ENCODE measurements at regions not wholly inside any gene's neighbourhood (a gene's known extent, or its start where the extent isn't known, plus 50 kb on each side); places are given as distances from the start of the nearest gene placed in this dataset.

DNA sequence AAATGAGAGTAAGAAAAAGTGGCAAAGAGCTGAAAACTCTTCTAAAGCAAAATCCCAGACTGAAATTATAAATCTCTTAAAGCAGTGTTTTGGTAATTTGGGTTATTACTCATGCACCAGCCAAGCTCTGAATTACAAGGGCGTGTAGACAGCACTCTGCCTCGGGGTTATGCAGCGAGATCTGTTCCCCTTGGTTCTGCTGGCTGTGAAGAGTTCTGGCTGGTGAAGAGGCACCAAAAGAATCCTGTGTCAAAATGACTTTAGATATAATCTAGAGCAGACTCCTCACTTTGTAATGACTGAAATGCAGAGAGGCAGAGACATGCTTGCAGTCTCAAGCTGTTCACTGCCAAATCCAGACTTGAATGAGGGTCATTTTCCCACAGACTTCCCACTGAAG, 461.8 kb upstream of the CXADR start:
- no peak for TF ChIP-seq POLR2A (IDR thresholded peaks at IDR 0.05)
- TF ChIP-seq, protein P1, sequence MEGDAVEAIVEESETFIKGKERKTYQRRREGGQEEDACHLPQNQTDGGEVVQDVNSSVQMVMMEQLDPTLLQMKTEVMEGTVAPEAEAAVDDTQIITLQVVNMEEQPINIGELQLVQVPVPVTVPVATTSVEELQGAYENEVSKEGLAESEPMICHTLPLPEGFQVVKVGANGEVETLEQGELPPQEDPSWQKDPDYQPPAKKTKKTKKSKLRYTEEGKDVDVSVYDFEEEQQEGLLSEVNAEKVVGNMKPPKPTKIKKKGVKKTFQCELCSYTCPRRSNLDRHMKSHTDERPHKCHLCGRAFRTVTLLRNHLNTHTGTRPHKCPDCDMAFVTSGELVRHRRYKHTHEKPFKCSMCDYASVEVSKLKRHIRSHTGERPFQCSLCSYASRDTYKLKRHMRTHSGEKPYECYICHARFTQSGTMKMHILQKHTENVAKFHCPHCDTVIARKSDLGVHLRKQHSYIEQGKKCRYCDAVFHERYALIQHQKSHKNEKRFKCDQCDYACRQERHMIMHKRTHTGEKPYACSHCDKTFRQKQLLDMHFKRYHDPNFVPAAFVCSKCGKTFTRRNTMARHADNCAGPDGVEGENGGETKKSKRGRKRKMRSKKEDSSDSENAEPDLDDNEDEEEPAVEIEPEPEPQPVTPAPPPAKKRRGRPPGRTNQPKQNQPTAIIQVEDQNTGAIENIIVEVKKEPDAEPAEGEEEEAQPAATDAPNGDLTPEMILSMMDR (IDR thresholded peaks at IDR 0.05) = no peak
- no peaks in the 10 kb centered on the region for H3K9me3 ChIP-seq
- no peak for DNase-seq
- H3K4me3 ChIP-seq (replicated peaks in 1 of 3) = no peak overlapping the region
- H3K27ac ChIP-seq = no peak overlapping the region
- 64 to 66% methylated on average over 3 of the region's 3 CpGs for WGBS, 2 donors
- no peaks in the 10 kb centered on the region for H3K36me3 ChIP-seq
- H3K4me1 ChIP-seq = peaks cover 0 to 5% of the 10 kb centered on the region in 2 donors
- no peaks in the 10 kb centered on the region for H3K27me3 ChIP-seq
- intact Hi-C loops (cut with DNase I) = loop anchor here (10.0 kb wide), 1 partner anchor 106 kb away; no protein-coding TSS in a partner anchor

DNA sequence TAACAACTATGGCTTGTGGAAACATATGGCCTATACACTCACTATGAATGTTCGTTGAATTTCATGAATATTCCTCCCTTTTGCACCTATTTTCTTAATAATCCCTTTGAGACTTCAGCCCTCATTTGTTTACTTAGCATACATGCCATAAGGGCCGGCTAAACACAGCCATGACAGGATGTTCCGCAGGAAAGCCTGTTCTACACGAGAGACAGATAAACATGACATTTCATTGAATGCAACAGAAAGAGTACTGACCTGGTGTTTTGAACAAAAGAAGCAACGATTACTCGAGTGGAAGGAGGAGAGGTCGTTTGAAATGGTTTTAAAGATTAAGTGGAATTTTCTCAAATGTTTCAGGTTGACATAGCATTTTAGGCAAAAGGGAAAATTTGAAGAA, 459.5 kb upstream of the CXADR start:
- Histone ChIP-seq H3K4me3 (replicated peaks in 1 of 3) (no peak overlapping the region), H3K9me3 (no peaks in the 10 kb centered on the region), H3K4me1 (peaks cover 0 to 5% of the 10 kb centered on the region in 2 donors), H3K36me3 (no peaks in the 10 kb centered on the region), H3K27ac (no peak overlapping the region), H3K27me3 (no peaks in the 10 kb centered on the region)
- DNase-seq = no peak
- WGBS, 2 donors = 38 to 39% methylated on average over 7 of the region's 7 CpGs
- intact Hi-C loops (cut with DNase I) = loop anchor here (10.0 kb wide), 1 partner anchor 109 kb away; no protein-coding TSS in a partner anchor
- no peak for TF ChIP-seq POLR2A (IDR thresholded peaks at IDR 0.05)
- TF ChIP-seq, protein P1 (IDR thresholded peaks at IDR 0.05) = no peak

- no peak overlapping the region for H3K27ac ChIP-seq
- no peaks in the 10 kb centered on the region for H3K4me1 ChIP-seq
- H3K36me3 ChIP-seq = no peaks in the 10 kb centered on the region
- no peak overlapping the region for H3K4me3 ChIP-seq (replicated peaks in 1 of 3)
- H3K27me3 ChIP-seq = no peaks in the 10 kb centered on the region
- DNase-seq = no peak
- TF ChIP-seq, protein P1 (IDR thresholded peaks at IDR 0.05) = no peak
- no peak for TF ChIP-seq POLR2A (IDR thresholded peaks at IDR 0.05)
- 73 to 75% methylated on average over 1 of the region's 1 CpG for WGBS, 2 donors
- intact Hi-C loops (cut with DNase I) = loop anchor here (10.0 kb wide), 1 partner anchor 115 kb away; no protein-coding TSS in a partner anchor
- H3K9me3 ChIP-seq = no peaks in the 10 kb centered on the region
Measured at GRCh38 chr21:17059936-17060335, 452.9 kb upstream of the CXADR start.

- Histone ChIP-seq H3K36me3 (no peaks in the 10 kb centered on the region), H3K9me3 (no peaks in the 10 kb centered on the region), H3K27me3 (no peaks in the 10 kb centered on the region), H3K4me3 (replicated peaks in 1 of 3) (no peak overlapping the region), H3K27ac (no peak overlapping the region), H3K4me1 (no peaks in the 10 kb centered on the region)
- intact Hi-C loops (cut with DNase I) = no loop called here
- no peak for DNase-seq
- TF ChIP-seq POLR2A (IDR thresholded peaks at IDR 0.05) = no peak
- TF ChIP-seq, protein P1 (IDR thresholded peaks at IDR 0.05) = no peak
Measured at GRCh38 chr21:17066006-17066405, 446.8 kb upstream of the CXADR start.

DNA sequence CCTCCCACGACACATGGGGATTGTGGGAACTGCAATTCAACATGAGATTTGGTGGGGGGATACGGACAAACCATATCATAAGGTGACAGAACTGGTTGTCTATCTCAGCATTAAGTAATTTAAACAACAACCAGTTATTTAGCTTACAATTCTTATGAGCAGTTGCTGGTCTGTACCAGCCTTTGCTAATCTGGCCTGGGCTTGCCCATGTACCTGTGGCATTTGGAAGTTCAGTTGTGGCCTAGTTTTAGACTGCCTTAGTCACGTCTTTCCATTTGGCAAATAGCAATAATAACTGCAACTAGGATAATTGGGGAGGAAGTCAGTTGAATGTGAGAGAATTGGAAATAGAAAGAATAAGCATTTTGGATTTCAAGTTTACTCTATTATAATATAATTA, 441.8 kb upstream of the CXADR start:
- Histone ChIP-seq H3K4me1 (no peaks in the 10 kb centered on the region), H3K4me3 (replicated peaks in 1 of 3) (no peak overlapping the region), H3K9me3 (no peaks in the 10 kb centered on the region), H3K36me3 (no peaks in the 10 kb centered on the region), H3K27ac (no peak overlapping the region), H3K27me3 (no peaks in the 10 kb centered on the region)
- DNase-seq = no peak
- TF ChIP-seq, protein P1 (IDR thresholded peaks at IDR 0.05) = no peak
- TF ChIP-seq POLR2A (IDR thresholded peaks at IDR 0.05) = no peak
- WGBS, 2 donors = 85 to 89% methylated on average over 3 of the region's 3 CpGs
- intact Hi-C loops (cut with DNase I) = no loop called here
